Neural progenitor cell (in vitro differentiated cells): ENCODE measurements at regions not wholly inside any gene's neighbourhood (a gene's known extent, or its start where the extent isn't known, plus 50 kb on each side); places are given as distances from the start of the nearest gene placed in this dataset.
A peak's percentile ranks its signal among the peaks of the same experiment; 100 is the strongest.
"Not testable (repeated sequence)": the region's sequence is repeated elsewhere in the genome, so short reads cannot be mapped to it uniquely, and the experiment has no call there.

Experiments
- DNase-seq: peaks from one replicate; pipeline ENCODE4 v3.0.0-alpha.2; 2016; ENCODE audit warnings: low spot score
- H2AFZ ChIP-seq: fragments of 200-600 bp; sonication (generic); replicated peaks from 2 replicates; pipeline ENCODE4 v1.6.1; 2016; ENCODE audit warnings: antibody characterized with exemption
- H3F3A ChIP-seq: fragments of 200-600 bp; sonication (generic); 2 replicates; pipeline ENCODE4 v1.6.1; 2016; ENCODE audit warnings: antibody characterized with exemption, low read depth
- H3K27ac ChIP-seq: fragments of 200-600 bp; sonication (generic); 2 replicates; pipeline ENCODE4 v1.5.1; 2016; ENCODE audit warnings: mild to moderate bottlenecking
- H3K27me3 ChIP-seq: fragments of 200-600 bp; sonication (generic); 2 replicates; pipeline ENCODE4 v1.6.1; 2016; ENCODE audit warnings: mild to moderate bottlenecking, moderate library complexity
- H3K36me3 ChIP-seq: fragments of 200-600 bp; sonication (generic); 2 replicates; pipeline ENCODE4 v1.5.1; 2016
- H3K4me1 ChIP-seq: fragments of 200-600 bp; sonication (generic); 2 replicates; pipeline ENCODE4 v1.6.1; 2016; ENCODE audit warnings: mixed run types
- H3K4me2 ChIP-seq: fragments of 200-600 bp; sonication (generic); 2 replicates; pipeline ENCODE4 v1.6.1; 2016
- H3K4me3 ChIP-seq: fragments of 200-600 bp; sonication (generic); 2 replicates; pipeline ENCODE4 v1.5.1; 2016
- H3K79me2 ChIP-seq: fragments of 200-600 bp; sonication (generic); 2 replicates; pipeline ENCODE4 v1.6.1; 2016; ENCODE audit warnings: low read depth
- H3K9ac ChIP-seq: fragments of 200-600 bp; sonication (generic); 2 replicates; pipeline ENCODE4 v1.6.1; 2016
- H3K9me3 ChIP-seq: fragments of 200-600 bp; sonication (generic); 2 replicates; pipeline ENCODE4 v1.5.1; 2016; ENCODE audit warnings: low read depth
- H4K20me1 ChIP-seq: fragments of 200-600 bp; sonication (generic); 2 replicates; pipeline ENCODE4 v1.6.1; 2016; ENCODE audit warnings: low read depth
- H3K27ac Mint-ChIP-seq: 3 replicates; pipeline ENCODE4 v1.8.0; 2021; ENCODE audit warnings: mixed read lengths
- H3K27me3 Mint-ChIP-seq: 2 replicates; pipeline ENCODE4 v1.8.0; 2022; ENCODE audit warnings: low read depth, mild to moderate bottlenecking, inconsistent platforms, moderate library complexity, mixed read lengths; ENCODE audit not compliant: insufficient read depth
- H3K36me3 Mint-ChIP-seq: 3 replicates; pipeline ENCODE4 v1.8.0; 2021; ENCODE audit warnings: mixed read lengths
- H3K4me1 Mint-ChIP-seq: 3 replicates; pipeline ENCODE4 v1.8.0; 2021; ENCODE audit warnings: mixed read lengths
- H3K4me3 Mint-ChIP-seq: 3 replicates; pipeline ENCODE4 v1.8.0; 2021; ENCODE audit warnings: mild to moderate bottlenecking, moderate library complexity, mixed read lengths
- H3K9me3 Mint-ChIP-seq: 3 replicates; pipeline ENCODE4 v1.8.0; 2020; ENCODE audit warnings: mixed read lengths
- EZH2 ChIP-seq: fragments of 200-600 bp; sonication (generic); IDR thresholded peaks from 2 replicates; pipeline ENCODE4 v1.6.1; 2017; ENCODE audit warnings: antibody characterized with exemption, mild to moderate bottlenecking, moderate library complexity
- EZH2phosphoT487 ChIP-seq: fragments of 200-600 bp; sonication (generic); IDR thresholded peaks from 2 replicates; pipeline ENCODE4 v1.6.1; 2017; ENCODE audit warnings: antibody characterized with exemption
- TF ChIP-seq, protein P1 (sequence below): fragments of 200-600 bp; sonication (generic); IDR thresholded peaks from 2 replicates; pipeline ENCODE4 v1.5.1; 2017; ENCODE audit warnings: antibody characterized with exemption, mild to moderate bottlenecking

DNA sequence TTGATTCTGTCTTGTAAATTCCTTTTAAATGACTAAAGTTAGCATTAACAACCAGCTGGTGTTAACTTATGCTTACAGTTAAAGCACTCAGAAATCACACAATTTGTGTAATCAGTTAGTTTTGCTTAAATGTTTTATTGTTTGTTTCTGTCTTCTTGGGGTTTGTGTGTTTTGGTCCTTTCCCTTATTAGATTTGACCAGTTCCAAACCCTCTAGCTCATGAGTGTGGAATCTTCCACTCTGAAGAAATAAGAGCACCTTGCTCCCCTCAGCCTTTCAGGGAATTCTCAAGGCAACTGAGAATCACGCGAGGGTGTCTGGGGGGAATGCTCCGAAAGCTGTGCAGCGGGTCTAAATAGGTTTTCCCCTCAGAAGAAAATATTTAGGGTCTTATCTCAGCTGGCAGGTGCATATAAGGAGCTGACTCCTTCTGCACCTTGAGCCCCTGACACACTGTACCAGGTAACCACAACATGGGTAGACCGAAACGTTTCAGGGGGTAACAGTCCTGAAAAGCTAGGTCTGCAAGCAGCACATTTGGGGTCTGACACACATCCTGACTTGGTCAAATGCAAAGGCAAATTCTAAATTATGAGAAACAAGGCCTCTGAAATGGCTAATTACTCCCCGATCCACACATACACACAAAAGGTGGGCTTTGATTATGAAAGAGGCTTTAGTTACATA is 188.1 kb upstream of the ETV3 start:
- no peaks in the 10 kb centered on the region for H4K20me1 ChIP-seq
- H3K27ac Mint-ChIP-seq: no peak overlapping the region
- H3K4me1 Mint-ChIP-seq: no peaks in the 10 kb centered on the region
- H3K27me3 Mint-ChIP-seq: no peaks in the 10 kb centered on the region
- H3K4me3 Mint-ChIP-seq: no peak overlapping the region
- H3K36me3 Mint-ChIP-seq: no peaks in the 10 kb centered on the region
- no peak overlapping the region for H3K9ac ChIP-seq
- H3K27ac ChIP-seq: no peak overlapping the region
- peaks cover 17% of the 10 kb centered on the region for H3K9me3 ChIP-seq
- H3K36me3 ChIP-seq: peaks cover 4% of the 10 kb centered on the region
- TF ChIP-seq, protein P1, sequence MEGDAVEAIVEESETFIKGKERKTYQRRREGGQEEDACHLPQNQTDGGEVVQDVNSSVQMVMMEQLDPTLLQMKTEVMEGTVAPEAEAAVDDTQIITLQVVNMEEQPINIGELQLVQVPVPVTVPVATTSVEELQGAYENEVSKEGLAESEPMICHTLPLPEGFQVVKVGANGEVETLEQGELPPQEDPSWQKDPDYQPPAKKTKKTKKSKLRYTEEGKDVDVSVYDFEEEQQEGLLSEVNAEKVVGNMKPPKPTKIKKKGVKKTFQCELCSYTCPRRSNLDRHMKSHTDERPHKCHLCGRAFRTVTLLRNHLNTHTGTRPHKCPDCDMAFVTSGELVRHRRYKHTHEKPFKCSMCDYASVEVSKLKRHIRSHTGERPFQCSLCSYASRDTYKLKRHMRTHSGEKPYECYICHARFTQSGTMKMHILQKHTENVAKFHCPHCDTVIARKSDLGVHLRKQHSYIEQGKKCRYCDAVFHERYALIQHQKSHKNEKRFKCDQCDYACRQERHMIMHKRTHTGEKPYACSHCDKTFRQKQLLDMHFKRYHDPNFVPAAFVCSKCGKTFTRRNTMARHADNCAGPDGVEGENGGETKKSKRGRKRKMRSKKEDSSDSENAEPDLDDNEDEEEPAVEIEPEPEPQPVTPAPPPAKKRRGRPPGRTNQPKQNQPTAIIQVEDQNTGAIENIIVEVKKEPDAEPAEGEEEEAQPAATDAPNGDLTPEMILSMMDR: no peak
- TF ChIP-seq EZH2 (no peak), EZH2phosphoT487 (no peak)
- H3K4me1 ChIP-seq: no peaks in the 10 kb centered on the region
- no peak overlapping the region for H3K4me3 ChIP-seq
- no peak overlapping the region for H3K4me2 ChIP-seq
- H3F3A ChIP-seq: no peaks in the 10 kb centered on the region
- H3K79me2 ChIP-seq: no peaks in the 10 kb centered on the region
- no peaks in the 10 kb centered on the region for H3K27me3 ChIP-seq
- no peak for DNase-seq
- peak overlapping the region; percentile 66 for H2AFZ ChIP-seq
- no peaks in the 10 kb centered on the region for H3K9me3 Mint-ChIP-seq

DNA sequence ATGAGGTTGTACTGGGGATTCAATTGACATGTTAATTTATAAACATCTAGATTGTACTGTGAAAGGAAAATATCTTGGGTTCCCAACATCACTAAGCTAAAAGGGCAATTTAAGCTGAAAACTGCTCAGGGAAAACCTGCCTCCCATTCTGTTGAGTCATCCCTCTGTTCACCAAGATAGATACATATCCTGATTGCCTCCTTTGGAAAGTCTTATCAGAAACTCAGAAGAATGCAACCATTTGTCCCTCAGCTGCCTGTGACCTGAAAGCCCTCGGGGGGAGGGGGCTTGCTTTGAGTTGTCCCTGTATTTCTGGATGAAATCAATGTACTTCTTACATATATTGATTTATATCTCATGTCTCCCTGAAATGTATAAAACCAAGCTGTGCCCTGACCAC is 187.0 kb upstream of the ETV3 start:
- Histone ChIP-seq H3K36me3 (peaks cover 4% of the 10 kb centered on the region), H3K4me3 (no peak overlapping the region), H3F3A (no peaks in the 10 kb centered on the region), H3K9ac (no peak overlapping the region), H2AFZ (no peak overlapping the region), H3K27ac (no peak overlapping the region), H3K9me3 (peaks cover 15% of the 10 kb centered on the region), H3K4me2 (no peak overlapping the region), H4K20me1 (no peaks in the 10 kb centered on the region), H3K4me1 (no peaks in the 10 kb centered on the region), H3K27me3 (no peaks in the 10 kb centered on the region), H3K79me2 (no peaks in the 10 kb centered on the region)
- Mint-ChIP-seq H3K27me3 (no peaks in the 10 kb centered on the region), H3K9me3 (peaks cover 4% of the 10 kb centered on the region), H3K4me1 (no peaks in the 10 kb centered on the region), H3K4me3 (no peak overlapping the region), H3K27ac (no peak overlapping the region), H3K36me3 (no peaks in the 10 kb centered on the region)
- TF ChIP-seq EZH2 (no peak), EZH2phosphoT487 (no peak)
- TF ChIP-seq, protein P1: no peak
- DNase-seq: no peak

DNA sequence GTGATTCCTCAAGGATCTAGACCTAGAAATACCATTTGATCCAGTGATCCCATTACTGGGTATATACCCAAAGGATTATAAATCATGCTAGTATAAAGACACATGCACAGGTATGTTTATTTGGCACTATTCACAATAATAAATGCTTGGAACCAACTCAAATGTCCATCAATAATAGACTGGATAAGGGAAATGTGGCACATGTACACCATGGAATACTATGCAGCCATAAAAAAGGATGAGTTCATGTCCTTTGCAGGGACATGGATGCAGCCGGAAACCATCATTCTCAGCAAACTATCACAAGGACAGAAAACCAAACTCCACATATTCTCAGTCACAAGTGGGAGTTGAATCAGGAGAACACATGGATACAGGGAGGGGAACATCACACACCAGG is 183.8 kb upstream of the ETV3 start:
- H3K4me1 ChIP-seq, H3K4me3 Mint-ChIP-seq, H3K36me3 Mint-ChIP-seq, H2AFZ ChIP-seq, DNase-seq, H3K9ac ChIP-seq, H3K27ac ChIP-seq, H3F3A ChIP-seq, H3K79me2 ChIP-seq, H4K20me1 ChIP-seq, H3K4me1 Mint-ChIP-seq, H3K4me2 ChIP-seq, H3K27ac Mint-ChIP-seq, H3K36me3 ChIP-seq, H3K27me3 ChIP-seq, H3K4me3 ChIP-seq, H3K27me3 Mint-ChIP-seq: not testable (repeated sequence)
- H3K9me3 Mint-ChIP-seq: peaks cover 26% of the 10 kb centered on the region
- H3K9me3 ChIP-seq: peaks cover 10% of the 10 kb centered on the region

DNA sequence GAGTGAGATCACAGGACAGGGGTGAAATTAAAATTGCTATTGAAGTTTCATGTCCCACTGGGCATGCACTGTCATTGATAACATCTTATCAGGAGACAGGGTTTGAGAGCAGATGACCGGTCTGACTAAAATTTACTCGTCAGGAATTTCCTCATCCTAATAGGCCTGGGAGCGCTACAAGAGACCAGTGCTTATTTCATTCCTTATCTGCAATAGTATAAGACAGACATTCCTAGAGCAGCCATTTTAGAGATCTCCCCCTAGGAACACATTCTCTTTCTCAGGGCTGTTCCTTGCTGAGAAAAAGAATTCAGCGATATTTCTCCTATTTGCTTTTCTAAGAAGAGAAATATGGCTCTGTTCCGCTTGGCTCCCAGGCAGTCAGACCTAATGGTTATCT is 181.4 kb upstream of the ETV3 start:
- no peaks in the 10 kb centered on the region for H3K79me2 ChIP-seq
- H3K9ac ChIP-seq: no peak overlapping the region
- no peak overlapping the region for H3K4me2 ChIP-seq
- no peaks in the 10 kb centered on the region for H3F3A ChIP-seq
- no peaks in the 10 kb centered on the region for H3K4me1 ChIP-seq
- no peaks in the 10 kb centered on the region for H3K36me3 ChIP-seq
- peaks cover 26% of the 10 kb centered on the region for H3K9me3 Mint-ChIP-seq
- H3K36me3 Mint-ChIP-seq: no peaks in the 10 kb centered on the region
- TF ChIP-seq EZH2 (no peak), EZH2phosphoT487 (no peak)
- TF ChIP-seq, protein P1: no peak
- H3K4me1 Mint-ChIP-seq: no peaks in the 10 kb centered on the region
- no peaks in the 10 kb centered on the region for H4K20me1 ChIP-seq
- no peak overlapping the region for H2AFZ ChIP-seq
- no peak overlapping the region for H3K27ac Mint-ChIP-seq
- peaks cover 10% of the 10 kb centered on the region for H3K9me3 ChIP-seq
- no peaks in the 10 kb centered on the region for H3K27me3 ChIP-seq
- H3K27ac ChIP-seq: no peak overlapping the region
- no peak overlapping the region for H3K4me3 Mint-ChIP-seq
- no peak overlapping the region for H3K4me3 ChIP-seq
- no peaks in the 10 kb centered on the region for H3K27me3 Mint-ChIP-seq
- DNase-seq: no peak

DNA sequence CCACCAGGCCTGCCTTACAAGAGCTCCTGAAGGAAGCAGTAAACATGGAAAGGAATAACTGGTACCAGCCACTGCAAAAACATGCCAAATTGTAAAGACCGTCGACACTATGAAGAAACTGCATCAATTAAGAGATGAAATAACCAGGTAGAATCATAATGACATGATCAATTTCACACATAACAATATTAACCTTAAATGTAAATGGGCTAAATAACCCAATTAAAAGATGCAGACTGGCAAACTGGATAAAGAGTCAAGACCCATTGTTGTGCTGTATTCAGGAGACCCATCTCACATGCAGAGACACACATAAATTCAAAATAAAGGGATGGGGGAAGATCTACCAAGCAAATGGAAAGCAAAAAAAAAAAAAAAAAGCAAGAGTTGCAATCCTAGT is 179.0 kb upstream of the ETV3 start:
- peaks cover 10% of the 10 kb centered on the region for H3K9me3 ChIP-seq
- not testable (repeated sequence) for H3K79me2 ChIP-seq, H3K27ac Mint-ChIP-seq, H3K27ac ChIP-seq, H3K4me3 Mint-ChIP-seq, H3K4me1 ChIP-seq, DNase-seq, H3K27me3 ChIP-seq, H3K27me3 Mint-ChIP-seq, H3K36me3 Mint-ChIP-seq, H4K20me1 ChIP-seq, H3K4me1 Mint-ChIP-seq, H3K4me3 ChIP-seq, H2AFZ ChIP-seq, H3K4me2 ChIP-seq, H3F3A ChIP-seq, H3K9ac ChIP-seq, H3K36me3 ChIP-seq
- peaks cover 26% of the 10 kb centered on the region for H3K9me3 Mint-ChIP-seq
